ENCODE measurements at regions not wholly inside any gene's neighbourhood (a gene's known extent, or its start where the extent isn't known, plus 50 kb on each side); places are given as distances from the start of the nearest gene placed in this dataset.

GRCh38 chr5:35502206-35502605 is 115.5 kb upstream of the SPEF2 start:
- TF ChIP-seq CTCF (IDR thresholded peaks at IDR 0.05): no peak
- no peak for TF ChIP-seq POLR2AphosphoS5 (IDR thresholded peaks at IDR 0.05)
